ENCODE measurements at regions not wholly inside any gene's neighbourhood (a gene's known extent, or its start where the extent isn't known, plus 50 kb on each side); places are given as distances from the start of the nearest gene placed in this dataset.

- FAIRE-seq, result no peak
- Histone ChIP-seq H3K23ac (ENCODE audit: insufficient read length) (no peak overlapping the region), H4K5ac (ENCODE audit: insufficient read length, low read depth, low read length) (no peak overlapping the region), H3K4me2 (ENCODE audit: insufficient read depth in 1 of 2, low read depth in 2 of 2, low read length in 2 of 2) (no peak overlapping the region), H2BK20ac (ENCODE audit: low read length) (no peak overlapping the region), H3K36me3 (ENCODE audit: control insufficient read depth in 2 of 4, insufficient read depth in 4 of 4, low read length in 3 of 4) (no peaks in the 10 kb centered on the region), H2AK5ac (ENCODE audit: low read depth, low read length) (no peak overlapping the region), H3K9ac (replicated peaks in 1 of 4; ENCODE audit: extremely low read depth in 1 of 4, low read depth in 3 of 4, low read length in 3 of 4) (no peak overlapping the region), H3K79me2 (ENCODE audit: control insufficient read depth in 1 of 2, insufficient read depth in 2 of 2, low read length in 2 of 2) (no peaks in the 10 kb centered on the region), H3K27ac (ENCODE audit: low read depth, low read length) (no peak overlapping the region), H4K20me1 (replicated peaks in 1 of 2; ENCODE audit: control insufficient read depth in 1 of 2, insufficient read depth in 2 of 2, low read length in 2 of 2) (no peaks in the 10 kb centered on the region), H3K27me3 (replicated peaks in 1 of 4; ENCODE audit: control insufficient read depth in 3 of 4, extremely low read depth in 1 of 4, insufficient read depth in 3 of 4, low read length in 3 of 4) (no peaks in the 10 kb centered on the region), H4K8ac (ENCODE audit: extremely low read depth, insufficient read depth, low read length) (no peak overlapping the region), H2AFZ (ENCODE audit: low read length) (no peak overlapping the region), H3K79me1 (ENCODE audit: low read depth, low read length) (no peaks in the 10 kb centered on the region), H3K18ac (ENCODE audit: extremely low read depth, low read length) (no peak overlapping the region), H2BK15ac (ENCODE audit: low read length) (no peak overlapping the region), H3K4me1 (replicated peaks in 1 of 4; ENCODE audit: control insufficient read depth in 3 of 4, insufficient read depth in 4 of 4, low read length in 3 of 4) (no peaks in the 10 kb centered on the region; a peak in 1 of 7 replicates), H3K23me2 (ENCODE audit: low read depth, low read length) (no peaks in the 10 kb centered on the region), H2BK5ac (ENCODE audit: low read depth, low read length) (no peak overlapping the region), H3K56ac (replicated peaks; ENCODE audit: insufficient read length, low read depth, low read length) (no peak overlapping the region), H3K4me3 (ENCODE audit: extremely low read depth in 1 of 4, insufficient read depth in 2 of 4, low read depth in 3 of 4, low read length in 4 of 4) (no peak overlapping the region), H3K14ac (ENCODE audit: insufficient read length) (no peak overlapping the region), H3K4ac (replicated peaks; ENCODE audit: insufficient read length, low read depth, low read length) (no peak overlapping the region), H2BK12ac (ENCODE audit: low read depth, low read length) (no peak overlapping the region), H3K9me3 (ENCODE audit: insufficient read depth in 2 of 2, low read depth in 1 of 2, low read length in 1 of 2) (no peaks in the 10 kb centered on the region), H2BK120ac (replicated peaks; ENCODE audit: low read depth, low read length) (no peak overlapping the region), H4K91ac (replicated peaks; ENCODE audit: insufficient read length, low read length) (no peak overlapping the region)
- ChIA-PET POLR2A (ENCODE audit: partially characterized antibody) (interaction anchor here (1.1 kb wide), 1 partner anchor 9 kb away, joined by 3 read pairs; no protein-coding TSS in a partner anchor), CTCF (ENCODE audit: partially characterized antibody) (interaction anchor here (0.6 to 1.8 kb wide), 4 partner anchors 17 to 187 kb away, joined by 3 to 4 read pairs (median 3); no protein-coding TSS in a partner anchor)
- DNase-seq (ENCODE audit: low read depth in 1 of 2, low spot score in 2 of 2), result no peak
- WGBS, 2 experiments (ENCODE audit: extremely low coverage in 1 of 2, insufficient coverage in 1 of 2, insufficient read length in 1 of 2, insufficient replicate concordance in 2 of 2, low coverage in 1 of 2, low lambda C conversion rate in 2 of 2, missing lambda C conversion rate in 1 of 2), result 94% methylated on average over 1 of the region's 1 CpG; no CpG with 5 or more reads in 1 of the 2 experiments
- no peak for TF ChIP-seq BRCA1 (IDR thresholded peaks at IDR 0.05; ENCODE audit: low read depth, low read length)
- no peak for TF ChIP-seq KDM1A (IDR thresholded peaks at IDR 0.05; ENCODE audit: borderline replicate concordance, low read length)
- TF ChIP-seq CBX8 (IDR thresholded peaks at IDR 0.05; ENCODE audit: borderline replicate concordance, low read depth, low read length), result no peak
- no peak for TF ChIP-seq FOSL1 (IDR thresholded peaks at IDR 0.05; ENCODE audit: insufficient read depth, low read depth, low read length)
- TF ChIP-seq CEBPB (IDR thresholded peaks at IDR 0.05; ENCODE audit: low read depth, low read length), result no peak
- TF ChIP-seq NANOG (IDR thresholded peaks at IDR 0.05; ENCODE audit: insufficient read depth, low read depth, low read length, poor library complexity, severe bottlenecking), result no peak
- TF ChIP-seq KDM5A (IDR thresholded peaks at IDR 0.05; ENCODE audit: low read length), result no peak
- no peak for TF ChIP-seq SIRT6 (IDR thresholded peaks at IDR 0.05; ENCODE audit: low read length)
- no peak for TF ChIP-seq MAFK (IDR thresholded peaks at IDR 0.05; ENCODE audit: low read depth, low read length)
- no peak for TF ChIP-seq SAP30 (IDR thresholded peaks at IDR 0.05; ENCODE audit: insufficient read depth, insufficient replicate concordance, low read length)
- no peak for TF ChIP-seq TAF1 (IDR thresholded peaks at IDR 0.05; ENCODE audit: low read depth, low read length)
- no peak for TF ChIP-seq CREB1 (IDR thresholded peaks at IDR 0.05)
- TF ChIP-seq, protein P1, sequence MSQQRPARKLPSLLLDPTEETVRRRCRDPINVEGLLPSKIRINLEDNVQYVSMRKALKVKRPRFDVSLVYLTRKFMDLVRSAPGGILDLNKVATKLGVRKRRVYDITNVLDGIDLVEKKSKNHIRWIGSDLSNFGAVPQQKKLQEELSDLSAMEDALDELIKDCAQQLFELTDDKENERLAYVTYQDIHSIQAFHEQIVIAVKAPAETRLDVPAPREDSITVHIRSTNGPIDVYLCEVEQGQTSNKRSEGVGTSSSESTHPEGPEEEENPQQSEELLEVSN (IDR thresholded peaks at IDR 0.05), result no peak
- no peak for TF ChIP-seq HDAC2 (IDR thresholded peaks at IDR 0.05; ENCODE audit: borderline replicate concordance in 1 of 2, low read depth in 2 of 2, low read length in 2 of 2)
- no peak for TF ChIP-seq CBX5 (IDR thresholded peaks at IDR 0.05; ENCODE audit: low read depth, low read length)
Observed at GRCh38 chr2:88377641-88377991, 74.9 kb downstream of the FOXI3 start.

Data from H1 (cell line).